H1 (cell line): ENCODE measurements at regions not wholly inside any gene's neighbourhood (a gene's known extent, or its start where the extent isn't known, plus 50 kb on each side); places are given as distances from the start of the nearest gene placed in this dataset.

Source experiments
- RAD21 ChIP-seq, 2 experiments: IDR thresholded peaks in 1 of 2; conservative IDR thresholded peaks in 1 of 2; 2 replicates each; pipeline ENCODE4 v1.6.1; 2011; ENCODE audit warnings: low read depth in 2 of 2, low read length in 2 of 2, improper control_type of control experiment in 1 of 2, inconsistent platforms in 1 of 2, mild to moderate bottlenecking in 1 of 2, moderate library complexity in 1 of 2

- no peak for TF ChIP-seq RAD21 (IDR thresholded peaks at IDR 0.05 in 1 of 2, conservative IDR thresholded peaks at IDR 0.05 in 1 of 2; ENCODE audit: low read depth in 2 of 2, low read length in 2 of 2)
Observed at GRCh38 chr12:89173678-89174077, 178.6 kb downstream of the DUSP6 start (continued).
